ENCODE measurements at regions not wholly inside any gene's neighbourhood (a gene's known extent, or its start where the extent isn't known, plus 50 kb on each side); places are given as distances from the start of the nearest gene placed in this dataset.

DNA sequence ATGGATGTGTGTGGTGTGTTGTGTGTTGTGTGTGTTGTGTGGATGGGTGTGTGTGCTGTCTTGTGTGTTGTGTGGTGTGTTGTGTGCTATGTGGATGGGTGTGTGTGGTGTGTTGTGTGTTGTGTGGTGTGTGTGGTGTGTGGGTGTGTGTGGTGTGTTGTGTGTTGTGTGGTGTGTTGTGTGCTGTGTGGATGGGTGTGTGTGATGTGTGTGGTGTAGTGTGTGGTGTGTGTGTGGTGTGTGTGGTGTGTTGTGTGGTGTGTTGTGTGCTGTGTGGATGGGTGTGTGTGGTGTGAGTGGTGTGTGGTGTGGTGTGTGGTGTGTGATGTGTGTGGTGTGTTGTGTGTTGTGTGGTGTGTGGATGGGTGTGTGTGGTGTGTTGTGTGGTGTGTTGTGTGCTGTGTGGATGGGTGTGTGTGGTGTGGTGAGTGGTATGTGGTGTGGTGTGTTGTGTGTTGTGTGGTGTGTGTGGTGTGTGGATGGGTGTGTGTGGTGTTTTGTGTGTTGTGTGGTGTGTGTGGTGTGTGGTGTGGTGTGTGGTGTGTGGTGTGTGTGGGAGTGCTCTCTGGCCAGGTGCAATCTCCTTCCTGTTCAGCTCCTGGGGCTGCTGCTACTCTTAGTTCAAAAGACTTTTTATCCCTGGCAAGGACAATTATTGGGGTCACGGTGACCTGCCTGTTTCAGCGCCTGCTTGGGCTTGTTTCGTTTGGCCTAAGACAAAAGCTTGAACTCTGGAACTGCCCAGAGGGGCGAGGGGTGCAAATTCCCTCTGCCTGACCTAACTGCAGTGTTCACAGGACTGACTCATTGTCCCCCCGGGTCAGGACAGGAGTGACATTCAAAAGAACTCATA is 101.1 kb downstream of the UBIAD1 start:
- no peak for DNase-seq

- DNase-seq: no peak
Observed at GRCh38 chr1:11374748-11375110, 101.7 kb downstream of the UBIAD1 start.

DNA sequence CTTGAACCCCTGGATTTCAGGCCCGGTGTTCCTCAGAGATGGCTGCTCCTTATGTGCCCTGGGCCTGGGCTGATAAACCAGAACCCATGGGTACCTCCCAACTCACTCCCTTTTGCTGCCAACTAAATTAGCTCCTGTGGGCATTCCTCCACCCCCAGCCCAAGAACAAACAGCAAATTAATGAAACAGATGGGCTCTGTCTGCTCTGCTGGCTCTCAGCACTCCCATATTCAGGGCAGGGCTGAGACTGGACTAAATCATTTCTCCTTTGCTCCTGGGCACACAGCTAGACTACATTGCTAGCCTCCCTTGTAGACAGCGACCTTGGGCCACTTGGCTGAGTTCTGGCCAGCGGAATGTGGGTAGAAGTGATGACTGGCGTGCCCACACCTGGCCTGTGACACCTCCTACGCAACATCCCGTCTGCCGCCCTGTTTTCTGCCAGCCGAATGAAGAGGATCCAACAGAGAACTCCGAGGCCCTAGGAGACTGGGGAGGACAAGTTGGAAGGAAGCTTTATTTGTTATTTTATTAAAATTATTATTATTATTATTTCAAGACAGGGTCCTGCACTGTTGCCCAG is 101.9 kb upstream of the DISP3 start:
- no peak for DNase-seq

GRCh38 chr1:11377954-11378353 is 101.0 kb upstream of the DISP3 start:
- no peak for DNase-seq

DNA sequence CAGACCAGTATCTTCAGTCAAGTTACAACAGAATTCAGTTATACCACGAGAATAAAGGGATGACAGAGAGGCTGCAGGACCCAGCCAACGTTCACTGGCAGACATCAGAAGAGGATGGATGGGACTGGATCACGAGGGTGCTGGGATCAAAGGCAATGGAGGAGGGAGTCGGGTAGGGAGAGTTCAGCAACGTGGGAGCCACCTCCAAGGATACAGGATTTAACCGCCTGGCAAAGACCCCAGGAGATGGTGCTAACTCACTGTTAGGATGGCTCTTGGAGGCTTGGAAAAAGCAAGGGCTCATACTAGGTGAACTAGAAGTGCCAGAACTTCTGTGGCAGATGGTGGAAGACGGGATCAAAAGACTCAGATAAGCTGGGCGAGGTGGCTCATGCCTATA is 99.1 kb upstream of the DISP3 start:
- no peak for DNase-seq

- no peak for DNase-seq
Observed at GRCh38 chr1:11380500-11380899, 98.5 kb upstream of the DISP3 start.

GRCh38 chr1:11383553-11384169 is 95.3 kb upstream of the DISP3 start:
- no peak for DNase-seq

GRCh38 chr1:11384170-11384554 is 94.8 kb upstream of the DISP3 start:
- no peak for DNase-seq

GRCh38 chr1:11387829-11388228 is 91.1 kb upstream of the DISP3 start:
- DNase-seq: no peak

DNA sequence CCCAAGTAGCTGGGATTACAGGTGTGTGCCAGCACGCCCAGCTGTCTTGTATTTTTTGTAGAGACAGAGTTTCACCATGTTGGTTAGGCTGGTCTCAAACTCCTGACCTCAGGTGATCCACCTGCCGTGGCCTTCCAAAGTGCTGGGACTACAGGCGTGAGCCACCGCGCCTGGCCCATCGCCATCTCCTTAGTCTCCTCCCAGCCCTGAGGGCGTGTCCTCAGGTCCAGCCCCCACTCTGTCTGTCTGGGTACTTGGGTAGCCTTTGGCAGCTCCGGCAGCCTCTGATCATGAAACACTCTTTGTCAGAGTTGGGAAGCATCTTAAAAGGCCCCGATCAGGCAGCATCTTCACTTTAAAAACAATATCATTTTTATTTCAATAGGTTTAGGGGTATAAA is 90.3 kb upstream of the DISP3 start:
- no peak for DNase-seq

DNA sequence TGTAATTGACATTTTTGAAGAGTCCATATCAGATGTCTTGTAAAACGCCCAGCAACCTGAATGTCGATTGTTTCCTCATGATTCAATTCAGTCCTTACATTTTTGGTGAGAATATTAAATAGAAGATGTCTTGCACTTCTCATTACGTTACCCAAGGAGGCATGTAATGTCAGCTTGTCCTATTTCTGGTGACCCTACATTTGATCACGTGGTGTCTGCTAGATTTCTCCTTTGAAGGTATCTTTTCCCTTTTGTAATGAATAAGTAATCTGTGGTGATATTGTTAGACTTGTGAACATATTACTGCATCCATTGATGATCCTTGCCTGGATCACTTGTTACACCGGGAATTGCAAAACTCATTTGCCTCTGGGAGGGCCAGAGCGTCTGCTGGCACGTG is 87.6 kb upstream of the DISP3 start:
- no peak for DNase-seq

GRCh38 chr1:11391886-11392285 is 87.1 kb upstream of the DISP3 start:
- no peak for DNase-seq

DNA sequence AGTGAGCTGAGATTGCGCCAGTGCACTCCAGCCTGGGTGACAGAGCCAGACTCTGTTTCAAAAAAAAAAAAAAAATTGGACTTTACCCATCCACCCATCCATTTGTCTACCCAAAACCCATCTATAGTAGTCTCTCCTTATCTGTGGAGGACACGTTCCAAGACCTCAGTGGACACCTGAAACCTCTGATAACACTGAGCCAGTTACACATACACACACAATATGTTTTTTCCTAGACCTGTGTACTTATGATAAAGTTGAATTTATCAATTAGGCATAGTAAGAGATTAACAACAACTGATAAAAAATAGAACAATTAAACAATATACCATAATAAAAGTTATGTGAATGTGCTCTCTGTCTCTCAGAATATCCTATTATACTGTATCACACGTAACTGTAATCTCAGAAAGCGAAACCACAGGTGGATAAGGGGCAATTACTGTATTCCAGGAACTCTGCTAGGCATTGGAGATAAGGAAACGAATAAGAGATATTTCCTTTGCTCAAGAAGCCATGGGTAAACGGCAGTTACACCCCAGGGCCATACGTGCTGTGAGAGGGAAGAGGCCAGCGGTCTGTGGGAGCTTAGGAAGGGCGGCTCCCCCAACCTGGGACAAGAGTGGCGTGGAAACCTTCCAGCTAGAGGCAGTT is 84.2 kb upstream of the DISP3 start:
- no peak for DNase-seq

GRCh38 chr1:11395616-11396015 is 83.3 kb upstream of the DISP3 start:
- DNase-seq: no peak

- no peak for DNase-seq
Observed at GRCh38 chr1:11397151-11397901, 81.6 kb upstream of the DISP3 start.

DNA sequence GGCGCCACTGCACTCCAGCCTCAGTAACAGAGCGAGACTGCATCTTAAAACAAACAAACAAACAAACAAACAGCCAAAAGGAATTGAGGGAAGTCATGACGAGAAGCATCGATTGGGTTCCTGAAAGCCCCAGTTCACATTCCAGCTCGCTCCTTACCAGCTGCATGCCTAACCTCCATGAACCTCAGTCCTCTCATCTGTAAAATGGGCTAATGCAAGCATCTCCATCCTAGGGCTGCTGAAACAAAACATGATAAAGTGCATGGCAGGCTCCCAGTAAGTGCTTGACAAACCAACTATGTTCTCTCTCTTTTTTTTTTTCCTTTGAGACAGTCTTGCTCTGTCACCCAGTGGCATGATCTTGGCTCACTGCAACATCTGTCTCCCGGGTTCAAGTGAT is 79.7 kb upstream of the DISP3 start:
- DNase-seq: no peak

GRCh38 chr1:11400155-11400554 is 78.8 kb upstream of the DISP3 start:
- no peak for DNase-seq

DNA sequence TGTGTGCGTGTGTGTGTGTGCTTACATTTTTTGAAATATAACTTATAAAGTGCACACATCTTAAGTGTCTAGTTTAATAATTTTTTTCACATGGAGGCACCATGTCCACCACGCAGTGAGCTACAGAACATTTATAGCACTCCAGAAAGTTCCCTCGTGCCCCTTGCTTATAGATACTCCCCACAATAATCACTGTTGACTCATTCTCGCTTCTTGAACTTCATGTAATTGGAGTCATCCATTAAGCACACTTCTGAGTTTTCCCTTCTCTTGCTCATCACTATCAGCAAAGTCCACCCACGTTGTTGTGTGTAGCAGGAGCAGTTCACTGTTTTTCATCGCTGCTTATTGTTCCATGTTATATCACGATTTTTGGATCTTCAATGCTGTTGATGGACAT is 78.4 kb upstream of the DISP3 start:
- DNase-seq: no peak

DNA sequence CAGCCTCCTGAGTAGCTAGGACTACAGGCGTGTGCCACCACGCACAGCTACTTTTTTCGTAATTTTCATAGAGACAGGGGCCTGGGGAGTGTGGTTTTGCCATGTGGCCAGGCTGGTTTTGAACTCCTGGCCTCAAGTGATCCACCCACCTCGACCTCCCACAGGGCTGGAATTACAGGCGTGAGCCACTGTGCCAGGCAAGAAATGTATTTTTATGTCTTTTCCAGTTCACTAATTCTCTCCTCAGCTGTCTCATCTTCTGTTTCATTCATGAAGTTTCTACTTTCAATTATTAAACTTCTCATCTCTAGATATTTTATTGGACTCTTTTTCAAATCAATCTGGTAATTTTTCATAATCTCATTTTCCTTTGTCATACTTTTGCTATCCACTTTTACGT is 72.1 kb upstream of the DISP3 start:
- DNase-seq: no peak

DNA sequence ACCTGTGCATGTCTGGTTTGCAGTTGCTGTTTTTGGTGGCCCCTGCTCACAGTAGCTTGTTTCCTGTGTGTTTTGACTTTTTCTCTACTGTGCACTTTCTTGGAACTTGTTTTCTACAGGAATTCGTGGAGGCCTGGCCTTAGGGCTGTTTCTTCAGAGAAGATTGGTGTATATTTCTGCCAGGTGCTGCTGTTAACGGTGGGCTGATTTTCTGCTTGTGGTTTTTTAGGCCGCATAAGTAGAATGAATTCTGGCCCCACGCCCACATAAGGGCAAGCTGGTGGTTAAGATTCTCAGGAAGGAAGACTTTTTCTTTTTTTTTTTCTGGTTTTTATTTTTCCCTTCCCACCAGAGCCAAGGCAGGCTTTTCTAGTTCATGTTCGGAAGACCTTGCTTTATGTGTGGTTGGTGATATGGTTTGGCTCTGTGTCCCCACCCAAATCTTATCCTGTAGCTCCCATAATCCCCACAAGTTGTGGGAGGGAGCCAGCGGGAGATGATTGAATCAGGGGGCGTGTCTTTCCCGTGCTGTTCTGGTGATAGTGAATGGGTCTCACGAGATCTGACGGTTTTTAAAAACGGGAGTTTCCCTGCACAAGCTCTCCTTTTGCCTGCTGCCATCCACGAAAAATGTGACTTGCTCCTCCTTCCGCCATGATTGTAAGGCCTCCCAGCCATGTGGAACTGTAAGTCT is 71.5 kb upstream of the DISP3 start:
- DNase-seq: no peak

DNA sequence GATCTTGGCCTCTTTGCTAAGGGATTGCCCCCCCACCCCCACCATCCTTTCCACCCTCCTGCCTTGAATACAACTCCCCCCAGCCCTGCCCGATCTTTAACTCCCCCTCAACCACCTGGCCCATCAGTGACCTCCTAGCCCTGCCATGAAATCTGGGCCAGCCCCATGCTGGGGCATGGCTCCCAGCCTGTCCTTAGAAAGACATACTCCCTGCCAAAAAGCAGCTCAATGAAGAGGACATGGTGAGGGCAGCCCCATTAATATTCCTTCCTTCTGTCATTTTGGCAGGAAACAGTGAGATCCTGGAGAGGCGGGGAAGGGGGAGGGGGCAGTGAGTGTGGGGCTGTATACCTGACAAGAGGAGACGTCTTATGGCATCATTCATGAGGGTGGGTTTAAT is 66.8 kb upstream of the DISP3 start:
- DNase-seq: no peak

GRCh38 chr1:11413986-11414391 is 65.0 kb upstream of the DISP3 start:
- peak; percentile 25 for DNase-seq

Data from skin of body (tissue), 1 donor.